ENCODE measurements at regions not wholly inside any gene's neighbourhood (a gene's known extent, or its start where the extent isn't known, plus 50 kb on each side); places are given as distances from the start of the nearest gene placed in this dataset.

DNA sequence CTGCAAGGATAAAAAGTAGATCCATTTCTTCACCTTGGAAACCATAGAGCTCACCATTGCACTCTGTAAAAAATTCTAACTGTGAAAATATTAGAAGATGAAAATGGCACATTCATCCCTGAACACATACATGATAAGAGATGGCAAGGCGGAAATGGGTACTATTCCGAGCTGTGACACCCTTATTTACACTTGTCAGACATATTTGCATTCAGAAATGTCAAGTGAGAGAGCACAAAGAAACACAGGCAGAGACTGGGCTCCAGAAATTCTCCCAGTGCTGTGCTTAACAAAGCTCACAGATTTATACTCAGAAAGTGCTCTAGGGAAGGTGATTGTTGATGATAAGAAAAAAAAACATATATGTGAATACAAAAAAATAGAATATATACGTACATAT is 170.3 kb upstream of the PUM3 start:
- Histone ChIP-seq H3K9me3 (no peaks in the 10 kb centered on the region), H3K36me3 (no peaks in the 10 kb centered on the region), H3K4me3 (no peak overlapping the region)

GRCh38 chr9:3012842-3013241 is 168.9 kb upstream of the PUM3 start:
- H3K4me3 ChIP-seq: no peak overlapping the region
- no peaks in the 10 kb centered on the region for H3K9me3 ChIP-seq
- H3K36me3 ChIP-seq: no peaks in the 10 kb centered on the region
- H3K27me3 ChIP-seq: no peaks in the 10 kb centered on the region
- DNase-seq: no peak

More for the DNA sequence above, 170.3 kb upstream of the PUM3 start:
- no peak for DNase-seq
- H3K27me3 ChIP-seq: no peaks in the 10 kb centered on the region

DNA sequence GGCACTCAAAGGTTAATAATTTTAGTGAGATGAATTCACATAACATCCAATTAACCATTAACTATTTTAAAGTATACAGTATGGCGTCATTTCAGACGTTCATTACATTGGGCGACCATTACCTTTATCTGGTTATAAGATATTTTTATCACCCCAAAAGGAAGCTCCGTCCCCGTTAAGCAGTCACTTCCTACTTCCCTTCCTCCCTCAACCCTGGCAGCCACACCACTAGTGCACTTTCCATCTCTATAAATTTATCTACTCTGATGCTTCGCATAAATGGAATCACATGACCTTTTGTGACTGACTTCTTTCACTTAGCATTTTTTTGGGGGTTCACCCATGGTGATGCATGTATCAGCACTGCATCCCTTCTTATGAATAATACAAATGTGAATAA is 168.3 kb upstream of the PUM3 start:
- Histone ChIP-seq H3K4me3 (no peak overlapping the region), H3K27me3 (no peaks in the 10 kb centered on the region), H3K9me3 (no peaks in the 10 kb centered on the region), H3K36me3 (no peaks in the 10 kb centered on the region)
- DNase-seq: no peak

DNA sequence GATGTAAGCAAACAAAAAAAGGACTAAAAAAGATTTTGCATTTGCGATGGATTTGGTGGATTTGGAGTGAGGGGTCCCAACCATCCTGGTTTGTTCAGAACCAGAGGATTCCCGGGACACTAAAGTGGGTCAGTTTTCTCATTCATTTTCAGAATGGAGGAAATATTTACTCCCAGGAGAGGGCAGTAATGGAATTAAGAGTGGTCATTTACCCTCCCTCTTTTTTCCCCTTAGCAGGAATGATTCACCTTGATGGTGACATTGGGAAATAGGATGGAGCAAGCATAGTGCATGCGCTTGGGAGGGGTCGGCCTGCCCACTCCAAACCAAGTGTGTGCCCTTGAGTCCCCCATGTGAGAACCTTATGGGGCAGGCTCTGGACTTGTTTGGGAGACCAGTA is 164.2 kb upstream of the PUM3 start:
- no peak for DNase-seq
- Histone ChIP-seq H3K9me3 (no peaks in the 10 kb centered on the region), H3K36me3 (no peaks in the 10 kb centered on the region), H3K27me3 (no peaks in the 10 kb centered on the region), H3K4me3 (no peak overlapping the region)

DNA sequence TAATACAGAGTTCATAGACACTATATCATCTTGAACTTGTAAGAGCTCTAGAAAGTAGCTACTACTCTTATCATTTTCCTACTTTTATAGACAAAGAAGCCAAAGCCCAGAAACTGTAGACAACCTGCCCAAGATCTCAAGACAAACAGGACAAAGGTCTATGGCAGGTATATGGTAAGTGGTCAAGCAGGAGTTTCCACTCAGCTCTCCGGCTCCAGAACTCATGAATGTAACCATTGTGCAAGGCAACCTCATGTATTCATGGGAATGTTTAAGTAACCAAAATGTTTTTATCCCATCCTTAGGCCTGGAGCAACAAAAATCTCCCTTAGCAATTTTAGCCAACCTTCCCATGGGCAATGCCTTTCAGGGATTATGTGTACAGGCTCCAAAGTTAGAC is 163.4 kb upstream of the PUM3 start:
- no peaks in the 10 kb centered on the region for H3K27me3 ChIP-seq
- DNase-seq: no peak
- no peaks in the 10 kb centered on the region for H3K36me3 ChIP-seq
- H3K4me3 ChIP-seq: no peak overlapping the region
- no peaks in the 10 kb centered on the region for H3K9me3 ChIP-seq

GRCh38 chr9:3006851-3007250 is 163.0 kb upstream of the PUM3 start:
- Histone ChIP-seq H3K4me3 (no peak overlapping the region), H3K27me3 (no peaks in the 10 kb centered on the region), H3K9me3 (no peaks in the 10 kb centered on the region), H3K36me3 (no peaks in the 10 kb centered on the region)
- no peak for DNase-seq

DNA sequence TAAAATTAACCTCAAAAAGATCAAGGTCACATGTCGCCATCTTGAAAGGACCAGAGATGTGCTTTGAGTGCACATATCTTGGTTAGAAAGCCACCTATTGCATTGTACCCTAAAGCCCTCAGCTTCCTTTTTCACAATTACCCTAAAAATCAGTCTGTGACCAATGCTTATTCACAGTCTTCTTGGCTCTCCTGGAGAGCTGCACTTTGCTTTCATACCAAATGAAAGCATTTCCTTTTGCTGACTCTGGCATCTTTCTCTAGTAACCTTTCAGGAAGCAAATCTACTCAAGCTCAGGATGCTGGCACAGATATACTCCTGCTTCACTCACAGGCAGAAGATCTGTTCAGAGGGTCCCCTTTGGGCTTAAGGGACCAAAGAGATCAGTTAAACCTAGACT is 160.7 kb upstream of the PUM3 start:
- H3K36me3 ChIP-seq: no peaks in the 10 kb centered on the region
- no peak for DNase-seq

GRCh38 chr9:3001311-3001710 is 157.4 kb upstream of the PUM3 start:
- Histone ChIP-seq H3K4me3 (no peak overlapping the region), H3K27me3 (no peaks in the 10 kb centered on the region), H3K36me3 (no peaks in the 10 kb centered on the region), H3K9me3 (no peaks in the 10 kb centered on the region)
- DNase-seq: no peak

More for the DNA sequence above, 160.7 kb upstream of the PUM3 start:
- H3K9me3 ChIP-seq: no peaks in the 10 kb centered on the region
- H3K4me3 ChIP-seq: no peak overlapping the region
- H3K27me3 ChIP-seq: no peaks in the 10 kb centered on the region

GRCh38 chr9:2992427-2992826 is 148.5 kb upstream of the PUM3 start:
- no peak overlapping the region for H3K4me3 ChIP-seq
- no peaks in the 10 kb centered on the region for H3K9me3 ChIP-seq
- DNase-seq: no peak
- H3K36me3 ChIP-seq: no peaks in the 10 kb centered on the region
- no peaks in the 10 kb centered on the region for H3K27me3 ChIP-seq

DNA sequence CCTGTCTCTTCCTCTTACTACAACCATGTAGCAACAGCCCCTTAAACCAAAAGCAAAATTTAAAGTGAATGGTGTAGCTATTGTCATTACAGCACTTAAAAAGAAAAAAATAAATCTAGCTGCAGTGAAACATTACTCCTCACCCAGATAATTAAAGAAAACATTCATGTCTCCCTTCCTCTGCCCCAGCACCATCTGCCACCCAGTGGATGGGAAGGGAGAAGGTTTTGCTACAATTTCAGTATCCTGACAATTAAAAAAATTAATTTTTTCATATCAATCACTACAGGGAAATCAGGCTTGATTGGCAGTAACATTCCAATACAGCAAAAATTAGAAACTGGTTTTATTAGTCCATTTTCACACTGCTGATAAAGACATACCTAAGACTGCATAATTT is 147.4 kb upstream of the PUM3 start:
- no peak for DNase-seq
- no peaks in the 10 kb centered on the region for H3K27me3 ChIP-seq
- no peak overlapping the region for H3K4me3 ChIP-seq
- H3K9me3 ChIP-seq: no peaks in the 10 kb centered on the region
- no peaks in the 10 kb centered on the region for H3K36me3 ChIP-seq

DNA sequence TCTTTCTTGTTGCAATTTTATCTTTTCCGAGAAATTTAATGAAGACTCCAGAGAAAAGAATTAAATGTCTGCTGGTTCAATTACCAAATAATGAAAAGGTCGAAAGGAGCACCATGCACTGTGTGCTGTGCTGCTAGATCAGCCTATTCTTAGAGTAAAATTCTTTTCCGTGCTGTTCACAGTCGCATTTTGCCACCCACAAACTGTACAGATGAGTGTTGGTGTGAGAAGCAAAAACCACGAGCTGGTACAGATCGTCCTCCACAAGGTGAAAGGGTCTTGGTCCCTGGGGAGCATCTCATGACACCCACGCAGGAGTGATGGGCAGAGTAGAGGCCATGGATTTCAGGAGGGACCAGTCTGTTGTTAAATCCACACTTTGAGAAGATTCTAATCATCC is 143.8 kb upstream of the PUM3 start:
- Histone ChIP-seq H3K4me3 (no peak overlapping the region), H3K9me3 (no peaks in the 10 kb centered on the region), H3K27me3 (no peaks in the 10 kb centered on the region), H3K36me3 (no peaks in the 10 kb centered on the region)
- no peak for DNase-seq

DNA sequence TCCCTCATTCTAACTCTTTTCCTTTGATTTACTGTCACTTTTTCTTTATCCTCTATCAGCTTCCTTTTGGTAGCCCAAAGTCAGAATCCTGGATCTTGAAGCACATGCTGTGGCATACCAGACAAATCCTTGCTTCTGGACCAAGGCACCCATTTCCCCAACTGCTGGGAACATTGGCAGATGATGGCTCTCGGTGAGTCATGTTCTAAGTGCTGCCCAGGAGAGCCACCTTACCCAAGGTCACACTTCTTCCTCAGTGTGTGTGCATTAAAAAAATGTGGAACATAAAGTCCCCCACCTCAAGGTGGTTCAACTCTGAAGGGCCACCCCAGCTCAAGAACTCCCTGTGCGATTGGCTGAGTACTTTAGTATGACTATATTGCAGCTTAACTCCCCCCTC is 141.4 kb upstream of the PUM3 start:
- H3K27me3 ChIP-seq: no peaks in the 10 kb centered on the region
- H3K36me3 ChIP-seq: no peaks in the 10 kb centered on the region
- no peaks in the 10 kb centered on the region for H3K9me3 ChIP-seq
- H3K4me3 ChIP-seq: no peak overlapping the region
- no peak for DNase-seq

DNA sequence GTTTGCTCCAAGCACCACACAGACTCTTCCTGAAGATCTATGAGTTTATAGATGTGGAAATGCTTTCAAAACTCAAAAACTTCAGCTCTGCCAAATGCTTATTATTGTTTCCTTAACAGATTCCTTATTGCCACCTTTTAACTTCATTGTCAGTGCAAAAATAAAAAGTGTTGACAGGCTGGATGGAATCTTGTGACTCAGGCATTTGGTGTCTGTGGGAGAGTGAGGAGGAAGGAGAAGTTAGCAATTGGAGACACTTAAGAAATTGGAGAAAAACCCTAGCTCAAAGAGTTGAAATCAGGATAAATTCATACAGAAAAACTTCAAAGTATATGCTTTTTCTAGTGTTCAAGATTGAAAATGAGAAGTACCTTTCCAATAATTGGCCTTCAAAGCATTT is 140.6 kb upstream of the PUM3 start:
- Histone ChIP-seq H3K4me3 (no peak overlapping the region), H3K27me3 (no peaks in the 10 kb centered on the region), H3K9me3 (no peaks in the 10 kb centered on the region), H3K36me3 (no peaks in the 10 kb centered on the region)
- no peak for DNase-seq

GRCh38 chr9:2979957-2980610 is 136.2 kb upstream of the PUM3 start:
- H3K27me3 ChIP-seq: no peaks in the 10 kb centered on the region
- no peaks in the 10 kb centered on the region for H3K36me3 ChIP-seq
- H3K4me3 ChIP-seq: no peak overlapping the region
- H3K9me3 ChIP-seq: no peaks in the 10 kb centered on the region
- DNase-seq: no peak

GRCh38 chr9:2972475-2972874 is 128.6 kb upstream of the PUM3 start:
- Histone ChIP-seq H3K4me3 (no peak overlapping the region), H3K36me3 (no peaks in the 10 kb centered on the region), H3K9me3 (no peaks in the 10 kb centered on the region), H3K27me3 (no peaks in the 10 kb centered on the region)
- DNase-seq: no peak

- Histone ChIP-seq H3K27me3 (no peaks in the 10 kb centered on the region), H3K4me3 (no peak overlapping the region), H3K36me3 (no peaks in the 10 kb centered on the region), H3K9me3 (no peaks in the 10 kb centered on the region)
- DNase-seq: no peak
Observed at GRCh38 chr9:2970864-2971263, 127.0 kb upstream of the PUM3 start.

DNA sequence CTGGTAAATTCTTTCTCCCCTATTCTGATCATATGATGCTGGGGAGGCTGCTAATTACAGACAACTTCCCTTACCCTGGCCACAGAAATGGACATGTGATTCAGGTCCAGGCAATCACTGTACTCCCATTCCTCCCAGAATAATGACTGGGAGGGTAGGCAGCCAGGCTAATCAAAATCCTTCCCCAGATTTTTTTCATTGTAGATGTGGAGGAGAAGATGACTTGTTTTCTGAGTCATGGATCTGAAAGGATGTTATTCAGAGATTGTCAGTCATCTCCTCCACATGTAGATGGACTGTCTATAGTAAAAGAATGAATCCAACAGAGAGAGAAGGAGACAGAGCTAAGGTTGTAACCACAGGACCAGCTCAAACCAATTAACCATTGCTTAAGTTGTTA is 123.9 kb upstream of the PUM3 start:
- Histone ChIP-seq H3K4me3 (no peak overlapping the region), H3K36me3 (no peaks in the 10 kb centered on the region), H3K27me3 (no peaks in the 10 kb centered on the region), H3K9me3 (no peaks in the 10 kb centered on the region)
- DNase-seq: no peak

GRCh38 chr9:2966565-2967300 is 122.8 kb upstream of the PUM3 start:
- DNase-seq: no peak
- no peaks in the 10 kb centered on the region for H3K27me3 ChIP-seq

More at GRCh38 chr9:2966565-2967300, 122.8 kb upstream of the PUM3 start:
- Histone ChIP-seq H3K36me3 (no peaks in the 10 kb centered on the region), H3K4me3 (no peak overlapping the region), H3K9me3 (no peaks in the 10 kb centered on the region)

Data from MG63 (cell line).